HG03565 (cell line): ENCODE measurements at regions not wholly inside any gene's neighbourhood (a gene's known extent, or its start where the extent isn't known, plus 50 kb on each side); places are given as distances from the start of the nearest gene placed in this dataset.

Experiments
- ATAC-seq: cut with Tn5 transposase; IDR thresholded peaks from one replicate; pipeline ENCODE4 v1.9.1; 2021; ENCODE audit warnings: mild to moderate bottlenecking, moderate library complexity; ENCODE audit not compliant: unreplicated experiment

DNA sequence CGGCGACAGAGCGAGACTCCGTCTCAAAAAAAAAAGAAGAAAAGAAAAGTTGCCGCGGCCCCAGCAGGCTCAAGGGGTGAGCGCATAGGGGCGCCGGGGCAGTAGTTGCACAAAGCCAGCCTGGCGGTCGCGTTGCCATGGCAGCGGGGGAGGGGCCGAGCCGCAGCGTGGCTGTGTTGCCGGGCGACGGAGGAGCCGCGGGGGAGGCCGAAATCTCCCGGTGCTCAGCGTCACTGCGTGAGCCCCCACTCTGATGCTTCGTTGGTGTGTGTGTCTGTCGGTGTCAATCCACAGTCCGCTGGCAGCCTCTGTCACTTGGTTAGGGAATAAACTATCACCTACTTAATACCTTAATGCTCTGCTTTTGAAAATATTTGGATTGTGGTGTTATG, 82.9 kb upstream of the C1QTNF9B start:
- peak; percentile 90 for ATAC-seq

DNA sequence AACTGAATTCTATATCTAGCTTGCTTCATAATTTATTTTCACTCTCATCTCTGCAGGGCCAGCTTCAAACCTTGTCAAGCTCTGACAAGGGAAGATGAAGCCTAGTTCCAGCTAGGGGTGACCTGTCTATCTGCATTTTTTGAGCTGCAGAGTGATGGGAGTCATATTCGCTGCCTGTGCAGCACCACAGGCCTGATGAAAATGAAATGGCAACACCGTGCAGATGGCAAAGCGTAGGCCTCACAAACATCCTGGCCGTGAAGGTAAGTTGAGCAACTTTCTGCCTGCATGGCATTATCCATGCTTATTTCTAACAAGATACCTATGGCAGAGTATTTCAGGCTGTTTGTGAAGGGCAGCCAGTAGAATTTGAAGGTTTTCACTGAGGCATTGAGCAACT, 86.4 kb upstream of the C1QTNF9B start:
- ATAC-seq, result no peak

DNA sequence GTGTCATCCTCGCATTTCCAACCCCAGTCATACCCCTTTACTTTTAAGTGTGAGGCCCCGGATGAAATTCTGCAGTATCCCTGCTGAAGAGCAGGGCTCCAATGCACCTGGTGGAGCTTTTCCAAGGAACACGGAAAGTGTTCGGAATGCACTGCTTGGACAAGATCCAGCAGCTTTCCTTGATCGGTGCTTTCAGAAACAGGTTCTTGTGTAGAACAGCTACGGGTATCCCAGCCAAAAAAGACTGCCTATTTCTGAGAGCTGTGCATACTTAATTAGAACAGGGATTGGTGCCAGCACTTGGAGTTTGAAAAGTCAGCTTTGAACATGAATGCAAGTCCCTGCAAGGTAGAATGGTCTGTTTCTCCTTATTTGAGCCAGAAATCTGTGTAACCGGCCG, 87.2 kb upstream of the C1QTNF9B start:
- ATAC-seq, result no peak

DNA sequence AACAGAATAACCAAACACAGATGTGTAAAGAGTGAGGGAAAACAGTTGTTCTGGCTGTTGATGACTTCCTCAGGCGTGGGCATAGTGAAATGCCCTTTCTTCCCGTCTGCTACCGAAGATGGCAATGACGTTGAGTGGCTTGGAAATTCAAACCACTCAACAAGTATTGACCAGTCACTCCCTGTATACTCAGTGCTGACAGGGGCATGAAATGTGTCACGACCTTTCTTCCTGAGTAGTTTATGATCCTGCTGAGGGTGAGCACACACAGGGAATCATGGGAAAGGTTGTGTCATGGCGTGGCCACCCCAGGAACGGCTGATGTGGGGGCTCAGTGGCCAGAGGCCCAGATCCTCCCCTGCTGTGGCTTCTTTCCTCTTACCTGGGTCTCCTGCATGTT, 87.8 kb upstream of the C1QTNF9B start:
- no peak for ATAC-seq

DNA sequence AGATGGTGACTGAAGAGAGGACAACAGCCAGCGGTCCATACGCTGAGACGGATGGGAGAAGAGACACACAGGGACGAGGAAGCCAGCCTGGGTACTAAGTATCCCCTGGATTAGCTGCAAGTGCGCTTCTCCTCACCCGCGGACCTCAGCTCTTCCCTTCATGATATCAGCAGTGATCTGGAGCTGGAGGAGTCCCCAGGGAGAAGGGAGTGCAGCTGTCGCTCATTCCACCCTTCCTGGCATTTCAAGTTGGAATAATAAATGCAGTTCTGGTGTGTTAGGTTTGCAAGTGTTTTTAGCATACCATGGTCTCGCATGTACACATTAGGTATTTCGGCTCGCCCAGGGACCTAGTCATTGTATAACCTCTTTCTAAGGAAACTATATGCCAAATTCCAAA, 88.5 kb upstream of the C1QTNF9B start:
- no peak for ATAC-seq

DNA sequence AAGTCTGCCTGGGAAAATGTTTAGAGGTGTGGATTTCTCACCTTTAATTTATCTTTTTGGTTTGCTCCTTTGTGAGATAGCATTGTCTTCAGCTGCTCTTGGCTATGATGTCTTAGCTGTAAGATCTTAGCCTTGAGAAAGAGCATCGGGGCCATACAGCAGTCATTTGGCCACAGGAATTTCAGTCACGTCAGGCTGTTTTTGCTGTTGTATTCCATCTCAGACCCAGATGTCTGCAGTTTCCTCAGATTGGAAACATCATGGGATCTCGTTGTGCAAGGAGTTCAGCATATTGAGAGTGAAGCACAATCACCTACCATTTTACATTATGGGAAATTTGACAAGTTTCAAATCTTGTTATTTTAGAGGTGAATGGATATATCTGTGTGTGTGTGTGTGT, 89.3 kb upstream of the C1QTNF9B start:
- no peak for ATAC-seq

DNA sequence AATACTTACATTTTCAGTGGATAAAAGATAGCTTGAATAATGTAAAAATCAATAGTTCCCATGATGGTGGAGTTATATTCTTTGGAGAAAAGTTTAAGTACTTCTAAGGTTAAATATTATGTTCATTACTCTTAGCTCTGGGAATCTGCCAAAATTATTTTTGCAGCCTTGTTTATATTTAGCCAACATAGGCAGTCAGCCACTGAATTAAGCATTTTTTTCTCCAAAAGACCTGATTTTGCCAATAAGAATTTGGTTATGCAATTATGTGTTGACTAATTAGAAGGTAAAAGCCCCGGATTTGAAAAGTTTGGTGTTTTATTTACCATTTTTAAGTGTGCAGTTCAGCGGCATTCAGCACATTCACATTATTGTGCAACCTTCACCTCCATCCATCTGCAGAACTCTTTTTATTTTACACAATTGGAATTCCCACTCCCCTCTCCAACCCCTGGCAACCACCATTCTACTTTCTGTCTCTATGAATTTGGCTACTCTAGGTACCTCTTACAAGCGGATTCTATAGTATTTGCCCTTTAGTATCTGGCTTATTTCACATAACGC, 90.1 kb upstream of the C1QTNF9B start:
- ATAC-seq, result no peak

DNA sequence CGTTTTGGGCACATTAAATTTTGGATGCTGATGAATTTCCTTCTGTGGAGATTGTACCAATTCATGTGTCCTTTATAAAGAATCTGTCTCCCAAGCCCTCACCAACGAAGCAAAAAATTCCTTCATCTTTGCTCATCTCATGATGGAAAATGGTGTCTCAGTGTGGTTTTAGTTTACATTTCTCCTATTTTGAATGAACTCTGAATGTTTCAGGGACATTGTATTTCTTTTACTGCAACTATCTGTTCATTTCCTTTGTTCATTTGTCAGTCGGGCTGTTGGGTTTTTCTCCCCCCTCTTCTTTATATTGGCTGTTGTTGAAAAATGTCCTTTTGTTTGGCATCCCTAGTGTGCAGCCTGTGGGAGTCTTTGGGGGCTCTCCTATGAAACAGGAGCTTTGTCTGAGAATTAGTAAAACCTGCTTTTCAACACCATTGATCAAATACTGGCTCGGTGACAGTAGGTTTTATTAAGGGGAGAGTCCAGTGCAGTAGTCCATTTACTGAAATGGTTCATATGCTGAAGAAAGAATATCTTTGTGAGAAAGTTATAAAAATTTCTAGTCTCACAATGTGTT, 91.3 kb upstream of the C1QTNF9B start:
- ATAC-seq, result no peak

DNA sequence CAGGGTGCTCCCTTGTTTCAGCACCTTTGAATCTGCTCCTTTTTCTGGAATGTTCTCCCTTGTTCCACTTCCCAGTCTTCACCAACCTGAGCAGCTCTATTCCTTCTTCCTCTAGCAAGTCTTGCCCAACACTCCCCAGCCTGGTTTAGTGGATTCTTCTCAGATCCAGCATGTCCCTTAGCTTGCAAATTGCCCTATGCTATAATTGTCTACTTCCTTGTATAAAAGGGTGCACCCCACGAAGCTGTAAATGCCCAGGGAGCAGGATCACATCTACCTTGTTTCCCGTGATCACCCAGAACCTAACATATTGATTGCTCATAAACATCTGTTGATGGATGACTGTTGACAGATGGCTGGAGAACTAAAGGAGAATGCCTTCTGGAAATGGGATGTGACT, 93.2 kb upstream of the C1QTNF9B start:
- ATAC-seq, result no peak

DNA sequence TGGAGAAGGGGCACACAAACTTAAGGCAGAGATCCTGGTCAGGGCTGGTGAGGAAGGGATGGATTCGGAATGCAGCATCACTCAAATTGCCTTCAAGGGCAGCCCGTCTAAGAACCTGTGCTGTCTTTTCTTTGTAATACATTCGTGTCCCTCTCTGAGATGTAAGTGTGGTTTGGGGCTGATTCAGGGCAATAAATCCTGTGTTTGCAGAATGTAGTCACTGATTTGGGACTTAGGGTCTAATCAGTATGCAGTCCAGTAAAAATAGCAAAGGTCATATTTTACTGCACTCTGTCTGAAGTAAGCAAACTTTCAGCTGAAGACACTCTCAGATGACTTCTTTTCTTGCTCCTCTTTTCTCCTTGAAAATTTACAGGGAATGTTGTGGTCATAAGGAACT, 93.8 kb upstream of the C1QTNF9B start:
- ATAC-seq, result no peak

DNA sequence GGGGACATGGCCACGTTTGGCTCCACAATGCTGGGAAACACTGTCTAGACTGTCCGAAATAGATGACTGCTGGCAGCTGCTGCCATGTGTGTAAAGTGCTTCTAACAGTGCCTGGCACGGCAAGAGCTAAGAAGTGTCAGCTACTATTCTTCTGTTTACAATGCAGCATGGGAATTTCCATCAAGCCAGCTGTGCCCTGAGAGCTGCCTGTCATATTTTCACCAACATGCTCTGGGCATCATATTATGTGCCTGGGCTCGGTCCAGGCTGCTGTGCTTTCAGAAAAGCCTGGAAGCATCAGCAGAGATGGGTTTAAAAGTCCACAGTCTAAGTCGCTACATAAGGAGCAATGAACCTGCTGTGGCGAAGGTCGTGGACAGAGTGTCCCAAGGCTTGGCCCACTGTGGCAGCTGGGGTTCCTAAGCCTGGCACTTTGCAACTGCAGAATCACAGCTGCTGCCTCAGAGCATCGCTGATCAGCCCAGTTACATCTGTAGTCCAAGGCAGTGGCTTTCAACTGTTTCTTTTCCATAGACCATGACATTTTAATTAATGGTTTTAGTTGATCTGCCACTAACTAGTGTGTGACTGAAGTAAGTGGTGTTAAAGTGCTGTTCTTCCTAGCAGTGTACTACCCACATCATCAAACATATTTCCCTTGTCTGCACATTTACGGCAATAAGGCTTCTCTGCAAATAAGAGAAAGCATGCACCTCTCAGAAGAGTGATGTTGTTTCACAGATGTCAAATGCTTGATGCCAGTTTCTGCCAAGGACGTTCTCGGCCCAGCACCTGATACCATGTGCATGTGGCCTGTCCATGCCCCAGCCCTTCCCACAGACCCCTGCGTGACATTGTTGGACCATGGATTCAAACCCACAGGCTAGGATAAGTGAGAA, 95.7 kb upstream of the C1QTNF9B start:
- no peak for ATAC-seq

DNA sequence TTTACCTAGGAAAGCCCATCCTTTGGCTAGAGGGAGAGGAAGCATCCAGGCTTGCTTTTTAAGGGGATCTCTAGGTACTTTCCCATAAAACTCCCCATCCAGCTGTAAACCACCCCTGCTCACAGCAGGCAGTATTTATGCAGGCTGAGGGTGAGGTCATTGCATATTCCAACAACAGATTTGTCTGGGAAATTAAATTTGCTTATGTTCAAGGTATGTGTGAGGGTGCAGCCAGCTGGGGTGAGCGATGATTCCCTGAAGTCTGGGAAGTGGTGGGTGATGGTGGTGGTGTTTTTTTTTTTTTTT, 96.3 kb upstream of the C1QTNF9B start:
- ATAC-seq, result no peak

DNA sequence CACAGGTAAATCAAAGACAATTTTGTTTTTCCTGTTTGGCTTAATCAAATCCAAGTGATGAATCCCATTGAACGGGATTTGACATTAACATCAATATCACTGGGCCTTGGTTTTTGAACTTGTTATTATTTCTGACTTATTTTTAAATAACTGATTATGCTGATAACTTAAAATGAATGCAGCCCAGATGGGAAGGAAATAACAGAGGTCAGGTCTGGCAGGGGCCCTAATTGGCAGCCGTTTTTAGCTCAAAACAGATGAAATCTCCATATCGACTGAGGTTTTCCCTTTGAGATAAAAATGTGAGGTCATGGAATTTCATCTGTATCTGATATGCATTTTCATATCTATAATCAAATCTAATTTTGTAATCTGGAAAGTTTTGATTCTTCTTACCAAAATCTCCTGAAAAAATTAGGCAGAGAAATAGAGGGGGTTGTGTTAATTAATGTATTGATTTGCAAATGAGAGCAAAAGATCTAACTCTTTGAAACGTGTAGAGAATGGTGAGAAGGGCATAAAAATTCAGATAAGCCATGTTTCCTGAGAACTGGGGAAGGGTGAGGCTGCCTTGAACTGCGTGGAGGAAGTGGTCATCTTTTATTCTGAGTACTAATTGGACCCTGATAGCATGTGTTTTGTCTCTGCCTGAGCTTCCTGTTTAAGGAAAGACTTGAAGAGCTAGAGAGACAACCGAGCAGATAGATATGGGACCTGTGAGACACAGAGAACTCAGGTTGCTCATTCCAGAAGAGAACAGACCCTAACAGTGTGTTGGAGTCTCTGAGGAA, 98.2 kb upstream of the C1QTNF9B start:
- ATAC-seq, result no peak

DNA sequence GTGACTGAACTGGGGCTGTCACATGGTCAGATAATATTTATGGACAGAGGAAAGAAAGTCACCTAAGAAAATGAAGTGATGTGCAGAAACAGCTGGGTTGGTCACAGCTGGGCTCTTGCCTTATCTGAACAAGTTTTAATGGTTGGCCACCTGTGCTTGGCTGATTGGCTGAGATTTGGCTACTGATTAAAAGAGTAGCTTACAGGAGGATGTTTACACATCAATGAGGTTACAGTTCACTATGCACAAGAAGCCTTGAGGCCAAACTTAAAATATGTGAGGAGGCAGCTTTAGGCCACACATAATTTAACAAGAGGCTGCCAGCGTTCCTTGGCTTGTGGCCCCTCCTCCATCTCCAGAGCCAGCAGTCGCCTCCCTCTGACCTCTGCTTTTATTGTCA, 99.2 kb upstream of the C1QTNF9B start:
- no peak for ATAC-seq

DNA sequence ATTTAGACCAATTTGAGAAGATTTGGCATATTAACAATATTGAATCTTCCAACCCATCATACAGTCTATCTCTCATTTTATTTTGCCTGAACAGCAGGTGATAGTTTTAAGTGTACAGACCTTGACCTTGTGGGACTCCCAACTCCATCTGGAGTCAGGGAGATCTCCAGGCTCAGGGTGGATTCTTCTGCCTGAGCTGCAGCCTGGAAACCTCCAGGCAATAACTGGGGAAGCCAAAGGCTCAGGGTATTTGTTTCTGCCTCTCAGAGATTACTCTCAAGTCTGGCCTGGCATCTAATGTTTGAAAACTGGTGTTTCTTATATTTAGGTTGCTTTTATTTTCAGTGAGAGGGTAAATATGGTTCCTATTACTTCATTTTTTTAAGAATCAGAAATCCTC, 102.1 kb upstream of the C1QTNF9B start:
- ATAC-seq, result no peak

DNA sequence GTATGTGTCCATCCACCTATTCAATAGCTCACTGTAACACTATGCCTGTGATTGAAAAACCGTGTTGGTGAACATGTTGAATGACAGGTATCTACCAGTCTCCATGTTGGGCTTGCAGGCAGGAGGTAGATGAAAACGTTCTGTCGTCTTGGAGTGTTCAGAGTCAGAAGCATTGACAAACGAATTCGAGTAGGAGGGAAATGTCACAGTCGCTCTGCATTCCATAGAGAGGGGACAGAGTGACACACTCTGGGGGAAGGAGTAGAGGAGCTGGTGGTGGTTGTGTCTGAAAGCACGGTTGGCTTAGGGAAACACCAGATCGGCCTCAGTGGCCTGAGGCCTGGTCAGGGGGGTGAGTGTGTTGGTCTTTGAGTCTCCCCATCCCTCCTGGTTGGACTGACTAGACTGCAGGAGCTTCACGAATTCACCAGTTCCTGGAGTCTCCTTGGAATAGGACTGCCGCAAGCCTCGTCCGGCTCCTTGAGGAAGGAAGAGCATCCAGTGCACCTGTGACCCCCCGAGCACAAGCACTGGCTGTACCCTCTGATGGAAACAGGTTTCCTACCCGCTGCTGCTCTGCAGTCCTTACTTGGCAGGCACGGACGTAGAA, 105.0 kb upstream of the C1QTNF9B start:
- no peak for ATAC-seq

DNA sequence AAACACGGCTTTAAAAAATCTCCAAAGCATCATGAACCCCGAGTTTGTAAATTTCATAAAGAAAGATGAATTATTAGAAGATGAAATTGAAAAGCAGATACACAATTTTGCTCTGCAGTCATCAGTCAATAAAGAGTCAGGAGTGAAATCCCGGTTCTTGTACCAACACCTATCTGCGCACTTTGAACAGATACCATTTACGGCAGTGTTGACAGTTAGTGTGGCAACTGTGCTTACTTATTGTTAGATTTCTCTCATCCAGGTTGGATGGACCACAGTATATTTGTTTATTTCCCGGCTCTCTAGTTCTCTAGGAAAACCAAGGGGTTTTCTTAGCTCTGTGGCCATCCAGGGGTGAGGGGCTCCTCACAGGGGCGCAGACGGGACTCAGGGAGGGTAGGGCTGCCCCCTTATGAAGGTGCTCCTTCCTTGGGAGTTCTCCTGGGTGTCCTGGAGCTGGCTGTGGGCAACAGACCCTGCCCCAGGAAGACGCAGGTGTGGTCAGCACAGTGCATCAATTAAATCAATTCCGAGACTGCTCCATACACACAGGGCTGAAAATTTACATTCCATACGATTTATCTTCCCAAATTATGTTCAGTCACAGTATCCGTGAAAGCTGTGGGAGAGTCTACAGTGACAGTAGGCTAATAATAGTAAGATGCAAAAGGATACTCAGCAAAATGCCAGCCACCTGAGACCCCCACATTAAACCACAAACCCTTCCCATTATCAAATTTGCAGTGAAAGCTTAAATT, 107.0 kb upstream of the C1QTNF9B start:
- no peak for ATAC-seq

DNA sequence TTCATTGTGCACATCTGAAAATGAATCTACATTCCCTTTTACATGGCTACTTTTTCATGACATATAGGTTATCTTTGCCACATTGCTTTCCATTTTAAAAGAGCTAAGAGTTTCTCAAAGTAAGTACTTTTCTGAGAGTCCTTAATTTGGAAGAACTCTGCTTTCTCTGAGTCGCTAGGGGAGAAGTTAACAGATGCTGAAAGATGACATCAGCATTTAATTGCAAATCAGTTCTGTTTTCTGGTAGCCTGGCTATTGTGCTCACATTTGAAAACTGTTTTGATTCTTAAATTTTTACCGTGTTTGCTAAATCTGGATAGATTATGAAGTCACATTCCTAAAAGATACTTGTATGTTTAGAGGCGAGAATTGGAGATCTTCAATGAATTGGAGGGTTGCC, 107.7 kb upstream of the C1QTNF9B start:
- ATAC-seq, result no peak

DNA sequence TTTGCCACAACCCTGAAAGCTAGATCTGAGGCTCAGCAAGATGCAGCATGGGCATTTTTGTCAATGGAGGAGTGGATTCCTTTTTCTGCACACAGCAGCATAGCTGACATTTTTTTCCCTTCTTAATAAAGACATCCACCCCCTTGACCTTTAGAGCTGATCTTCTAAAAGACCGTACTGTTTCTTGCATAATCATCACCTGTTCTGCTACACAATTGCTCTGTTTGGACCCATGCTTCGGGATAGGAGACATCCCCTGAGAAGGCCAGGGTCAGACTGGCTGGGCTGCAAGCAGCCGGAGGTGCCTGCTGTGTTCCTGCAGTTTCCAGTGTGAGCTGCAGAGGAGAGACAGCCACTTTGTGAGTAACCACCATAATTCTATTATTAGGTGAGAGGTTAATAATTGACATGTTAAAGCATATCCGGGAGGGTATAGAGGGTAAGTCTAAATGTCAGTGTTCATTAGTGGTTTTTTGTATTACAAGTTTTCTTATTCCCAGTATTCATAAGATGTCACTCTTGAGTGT, 108.5 kb upstream of the C1QTNF9B start:
- ATAC-seq, result no peak

DNA sequence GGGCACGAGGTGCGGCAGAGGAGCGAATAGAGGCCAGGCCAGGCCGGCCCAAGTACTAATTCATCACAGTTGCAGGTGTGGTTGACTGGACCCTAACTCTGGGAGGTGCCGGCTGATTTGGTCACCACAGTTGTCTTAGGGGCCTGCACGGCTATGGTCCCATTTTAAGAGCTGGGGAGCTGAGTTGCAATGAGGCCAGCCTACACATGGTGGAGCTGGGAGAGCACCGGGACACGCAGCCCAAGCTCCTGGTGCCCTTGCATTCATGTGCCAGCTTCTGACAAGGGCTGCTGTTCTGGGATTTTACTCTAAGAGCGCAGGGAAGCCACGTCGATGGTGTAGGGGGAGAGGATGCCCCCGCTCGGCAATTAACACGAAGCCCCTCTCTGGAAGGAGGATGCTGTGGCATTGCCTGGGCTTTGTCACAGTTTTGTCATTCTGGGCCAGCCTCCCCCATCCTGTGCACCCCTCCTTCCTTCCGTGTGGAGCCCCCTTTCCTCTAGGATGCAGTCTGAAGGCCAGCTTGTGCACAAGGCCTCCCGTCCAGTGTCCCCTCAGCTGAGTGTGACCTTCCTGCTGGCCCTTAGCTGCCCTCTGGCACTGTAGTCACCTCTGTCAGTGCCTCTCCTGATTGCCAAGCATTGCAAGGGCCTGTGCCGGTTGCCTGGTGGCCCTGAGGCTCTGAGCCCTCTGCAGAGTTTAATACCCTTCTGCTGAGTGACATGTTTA, 109.4 kb upstream of the C1QTNF9B start:
- no peak for ATAC-seq
